IPS-18a (cell line): ENCODE measurements at regions not wholly inside any gene's neighbourhood (a gene's known extent, or its start where the extent isn't known, plus 50 kb on each side); places are given as distances from the start of the nearest gene placed in this dataset.
A peak's percentile ranks its signal among the peaks of the same experiment; 100 is the strongest.

ENCODE experiments used
- H3K27ac ChIP-seq: one replicate; pipeline ENCODE4 v1.5.1; 2013; ENCODE audit warnings: low read length
- H3K27me3 ChIP-seq: one replicate; pipeline ENCODE4 v1.6.1; 2013; ENCODE audit warnings: mild to moderate bottlenecking, low read length; ENCODE audit not compliant: control insufficient read depth, insufficient read depth
- H3K36me3 ChIP-seq: one replicate; pipeline ENCODE4 v1.6.1; 2013; ENCODE audit warnings: low read depth, low read length; ENCODE audit not compliant: control insufficient read depth
- H3K4me1 ChIP-seq: one replicate; pipeline ENCODE4 v1.6.1; 2013; ENCODE audit warnings: low read depth, low read length; ENCODE audit not compliant: control insufficient read depth
- H3K4me3 ChIP-seq: one replicate; pipeline ENCODE4 v1.5.1; 2013; ENCODE audit warnings: low read length
- H3K9ac ChIP-seq: one replicate; pipeline ENCODE4 v1.6.1; 2013; ENCODE audit warnings: mild to moderate bottlenecking, low read length, moderate library complexity
- H3K9me3 ChIP-seq: one replicate; pipeline ENCODE4 v1.6.1; 2013; ENCODE audit warnings: low read depth, low read length; ENCODE audit not compliant: control insufficient read depth

DNA sequence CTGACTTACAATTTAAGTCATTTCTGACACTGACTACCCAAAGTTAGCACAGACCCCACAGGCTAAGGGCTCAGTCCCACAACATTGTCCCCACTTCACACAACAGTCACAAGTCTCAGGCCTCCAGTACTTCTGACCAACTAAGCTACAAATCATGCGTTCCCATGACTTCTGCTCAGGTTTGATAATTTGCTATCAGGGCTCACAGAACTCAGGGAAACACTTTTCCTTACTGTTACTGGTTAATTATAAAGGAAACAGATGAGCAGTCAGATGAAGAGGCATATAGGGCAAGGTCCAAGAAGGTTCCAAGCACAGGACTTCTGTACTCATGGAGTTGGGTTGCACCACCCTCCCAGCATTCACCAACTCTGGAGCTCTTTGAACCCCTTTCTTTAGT lies 151.2 kb upstream of the TNR start:
- Histone ChIP-seq H3K4me3 (no peak overlapping the region), H3K9ac (no peak overlapping the region), H3K4me1 (no peaks in the 10 kb centered on the region), H3K9me3 (no peaks in the 10 kb centered on the region), H3K27me3 (peaks cover 75% of the 10 kb centered on the region), H3K27ac (no peak overlapping the region), H3K36me3 (no peaks in the 10 kb centered on the region)

DNA sequence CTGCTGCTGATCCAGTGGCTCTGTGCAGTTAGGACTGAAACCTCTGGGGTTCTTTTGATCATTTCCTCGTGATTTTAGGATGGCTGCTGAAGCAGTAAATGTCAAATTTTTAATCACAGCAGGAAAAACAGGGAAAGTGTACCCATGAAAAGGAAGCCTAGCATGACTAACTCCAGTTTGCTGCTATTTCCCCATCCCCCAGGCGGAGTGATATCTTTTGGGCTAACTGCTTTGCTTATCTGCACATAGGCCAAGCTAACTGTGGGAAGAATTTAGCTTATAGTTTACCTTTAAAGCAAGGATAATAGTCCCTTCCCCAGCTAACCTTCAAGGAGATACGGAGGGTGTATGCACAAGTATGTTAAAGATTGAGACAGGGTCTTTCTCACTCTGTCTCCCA lies 149.8 kb upstream of the TNR start:
- Histone ChIP-seq H3K9me3 (no peaks in the 10 kb centered on the region), H3K27ac (no peak overlapping the region), H3K36me3 (no peaks in the 10 kb centered on the region), H3K27me3 (peaks cover 75% of the 10 kb centered on the region), H3K4me3 (no peak overlapping the region), H3K9ac (no peak overlapping the region), H3K4me1 (no peaks in the 10 kb centered on the region)

DNA sequence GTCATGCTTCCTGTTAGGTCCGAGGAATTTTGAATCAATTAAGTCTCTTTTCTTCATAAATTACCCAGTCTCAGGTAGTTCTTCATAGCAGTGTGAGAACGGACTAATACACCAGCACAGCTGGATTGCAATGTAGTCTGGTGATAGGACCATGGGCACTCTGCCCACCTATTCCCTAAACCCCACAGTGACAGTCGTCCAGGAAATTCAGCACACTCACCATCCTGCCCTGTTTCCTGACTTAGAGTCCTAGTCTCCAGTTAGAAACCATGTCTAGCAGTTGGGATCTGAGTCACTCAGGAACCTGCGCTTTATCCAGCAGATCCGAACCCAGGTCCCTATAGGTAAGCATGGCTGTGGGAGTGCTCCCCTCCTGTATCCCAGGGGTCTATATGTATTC lies 149.3 kb upstream of the TNR start:
- Histone ChIP-seq H3K27me3 (peaks cover 75% of the 10 kb centered on the region), H3K4me3 (no peak overlapping the region), H3K36me3 (no peaks in the 10 kb centered on the region), H3K4me1 (no peaks in the 10 kb centered on the region), H3K9ac (no peak overlapping the region), H3K27ac (no peak overlapping the region), H3K9me3 (no peaks in the 10 kb centered on the region)

- no peaks in the 10 kb centered on the region for H3K9me3 ChIP-seq
- H3K27me3 ChIP-seq: peaks cover 75% of the 10 kb centered on the region
- no peak overlapping the region for H3K9ac ChIP-seq
- H3K36me3 ChIP-seq: no peaks in the 10 kb centered on the region
- no peaks in the 10 kb centered on the region for H3K4me1 ChIP-seq
- no peak overlapping the region for H3K27ac ChIP-seq
- H3K4me3 ChIP-seq: no peak overlapping the region
Measured at GRCh38 chr1:175891783-175892309, 148.5 kb upstream of the TNR start.

DNA sequence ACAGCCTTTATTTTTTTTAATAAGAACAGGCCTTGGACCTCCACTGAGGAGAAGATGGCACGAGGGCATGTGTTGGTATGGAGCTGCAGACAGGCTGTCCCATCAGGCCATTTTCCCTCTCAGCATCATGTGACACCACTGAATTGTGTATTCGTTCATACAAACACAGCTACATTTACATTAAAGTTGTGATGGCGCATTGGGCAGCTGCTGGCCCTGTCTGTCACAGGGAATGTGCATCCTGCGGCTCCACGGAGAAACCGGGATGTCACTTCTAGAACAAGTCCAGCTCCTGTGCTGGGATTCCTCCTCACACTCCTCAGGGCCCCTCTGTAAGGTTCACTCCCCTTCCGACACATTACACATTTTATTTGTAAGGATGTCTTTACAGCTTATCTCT lies 147.6 kb upstream of the TNR start:
- Histone ChIP-seq H3K9ac (no peak overlapping the region), H3K4me1 (no peaks in the 10 kb centered on the region), H3K9me3 (no peaks in the 10 kb centered on the region), H3K4me3 (no peak overlapping the region), H3K36me3 (no peaks in the 10 kb centered on the region), H3K27ac (no peak overlapping the region), H3K27me3 (peaks cover 80% of the 10 kb centered on the region)

- Histone ChIP-seq H3K27me3 (peaks cover 81% of the 10 kb centered on the region), H3K27ac (no peak overlapping the region), H3K4me3 (no peak overlapping the region), H3K9ac (no peak overlapping the region), H3K36me3 (no peaks in the 10 kb centered on the region), H3K9me3 (no peaks in the 10 kb centered on the region), H3K4me1 (no peaks in the 10 kb centered on the region)
Measured at GRCh38 chr1:175889848-175890247, 146.5 kb upstream of the TNR start.

- Histone ChIP-seq H3K4me1 (no peaks in the 10 kb centered on the region), H3K27me3 (peaks cover 73% of the 10 kb centered on the region), H3K4me3 (no peak overlapping the region), H3K9ac (no peak overlapping the region), H3K9me3 (no peaks in the 10 kb centered on the region), H3K36me3 (no peaks in the 10 kb centered on the region), H3K27ac (no peak overlapping the region)
Measured at GRCh38 chr1:175888996-175889395, 145.6 kb upstream of the TNR start.

DNA sequence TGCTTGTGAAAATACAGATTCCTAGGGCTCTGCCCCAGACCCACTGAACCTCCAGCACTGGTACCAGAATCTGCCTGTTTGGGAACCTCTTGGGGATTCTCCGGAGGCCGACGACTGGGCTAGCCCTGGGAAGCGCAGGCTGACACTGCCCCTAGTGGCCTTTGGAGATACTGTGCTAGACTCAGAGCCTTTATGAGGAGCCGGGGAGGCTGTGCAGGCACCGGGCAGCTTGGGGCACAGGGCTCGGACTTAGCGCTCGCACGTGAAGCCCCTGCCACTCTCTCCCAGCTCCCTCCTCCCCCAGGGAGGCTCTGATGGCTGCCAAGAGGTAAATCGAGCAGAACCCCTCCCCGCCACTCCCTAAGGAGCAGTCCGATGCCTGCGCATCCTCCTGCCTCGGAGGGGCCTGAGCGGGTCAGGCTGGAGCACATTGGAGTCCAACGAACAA lies 144.6 kb upstream of the TNR start:
- H3K9ac ChIP-seq: no peak overlapping the region
- no peaks in the 10 kb centered on the region for H3K4me1 ChIP-seq
- peaks cover 63% of the 10 kb centered on the region for H3K27me3 ChIP-seq
- H3K4me3 ChIP-seq: peak overlapping the region; percentile 42
- no peak overlapping the region for H3K27ac ChIP-seq
- H3K36me3 ChIP-seq: no peaks in the 10 kb centered on the region
- H3K9me3 ChIP-seq: no peaks in the 10 kb centered on the region

DNA sequence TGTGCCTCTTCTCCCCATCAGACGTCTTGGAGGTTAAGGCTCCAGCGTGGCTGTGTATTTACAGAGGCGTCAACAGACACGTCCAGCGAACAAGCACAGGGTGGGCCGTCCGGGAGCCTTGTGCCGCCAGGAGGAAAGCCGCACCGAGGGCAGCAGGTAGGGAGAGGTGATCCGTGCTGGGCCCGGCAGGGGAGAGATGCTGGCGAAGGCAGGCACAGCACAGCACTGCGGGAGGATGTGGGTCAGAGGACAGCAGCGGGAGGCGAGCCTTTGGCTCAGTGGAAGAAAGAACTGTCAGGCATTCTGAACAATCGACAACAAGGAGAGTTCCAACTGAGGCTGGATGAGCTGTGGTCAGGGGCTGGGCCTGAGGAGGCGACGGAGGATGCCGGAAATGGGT lies 144.1 kb upstream of the TNR start:
- Histone ChIP-seq H3K9me3 (no peaks in the 10 kb centered on the region), H3K4me3 (peak overlapping the region; percentile 42), H3K4me1 (no peaks in the 10 kb centered on the region), H3K9ac (no peak overlapping the region), H3K27me3 (peaks cover 58% of the 10 kb centered on the region), H3K27ac (no peak overlapping the region), H3K36me3 (no peaks in the 10 kb centered on the region)

DNA sequence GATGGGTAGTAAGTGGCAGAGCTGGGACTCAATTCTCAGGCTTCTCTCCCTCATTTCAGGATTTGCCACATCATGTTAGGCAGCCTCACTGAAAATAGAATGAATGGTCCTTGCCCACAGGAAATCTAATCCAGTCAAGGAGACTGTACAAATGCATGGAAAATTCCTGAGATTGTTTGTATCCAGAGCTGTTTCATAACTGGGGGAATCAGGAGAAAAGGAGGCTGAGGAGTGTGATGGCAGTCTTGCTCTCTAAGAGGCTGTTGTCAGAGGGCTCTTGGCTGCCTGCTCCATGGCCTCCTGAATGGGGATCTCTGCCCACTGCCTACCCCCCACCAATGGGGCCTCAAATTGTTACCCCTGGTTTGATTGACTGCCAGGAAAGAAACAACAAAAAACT lies 141.9 kb upstream of the TNR start:
- H3K27me3 ChIP-seq: peaks cover 42% of the 10 kb centered on the region
- no peaks in the 10 kb centered on the region for H3K9me3 ChIP-seq

DNA sequence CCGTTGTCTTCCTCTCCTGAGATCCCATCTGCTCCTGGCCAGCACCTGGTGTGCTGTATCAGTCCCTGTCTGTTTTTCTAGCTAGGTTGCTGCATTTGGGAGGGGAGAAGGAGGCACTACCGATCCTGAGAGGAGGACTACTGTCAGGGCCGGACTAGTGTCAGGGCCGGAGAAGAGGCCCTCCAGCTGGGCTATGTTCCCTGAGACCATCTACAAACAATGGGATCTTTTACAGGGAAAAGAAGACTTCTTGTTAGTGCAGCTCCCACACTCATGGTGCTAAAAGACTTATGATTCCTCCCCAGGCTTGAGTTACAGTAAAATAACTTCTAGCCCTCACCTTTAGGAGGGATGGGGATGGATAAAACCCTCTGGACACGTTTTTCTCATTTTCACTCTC lies 141.0 kb upstream of the TNR start:
- Histone ChIP-seq H3K4me3 (no peak overlapping the region), H3K9me3 (no peaks in the 10 kb centered on the region), H3K27ac (no peak overlapping the region), H3K4me1 (peaks cover 2% of the 10 kb centered on the region), H3K27me3 (peaks cover 35% of the 10 kb centered on the region), H3K36me3 (no peaks in the 10 kb centered on the region), H3K9ac (no peak overlapping the region)

More for the DNA sequence above, 141.9 kb upstream of the TNR start:
- no peaks in the 10 kb centered on the region for H3K36me3 ChIP-seq
- H3K27ac ChIP-seq: no peak overlapping the region
- H3K4me1 ChIP-seq: peaks cover 2% of the 10 kb centered on the region
- no peak overlapping the region for H3K4me3 ChIP-seq
- no peak overlapping the region for H3K9ac ChIP-seq

DNA sequence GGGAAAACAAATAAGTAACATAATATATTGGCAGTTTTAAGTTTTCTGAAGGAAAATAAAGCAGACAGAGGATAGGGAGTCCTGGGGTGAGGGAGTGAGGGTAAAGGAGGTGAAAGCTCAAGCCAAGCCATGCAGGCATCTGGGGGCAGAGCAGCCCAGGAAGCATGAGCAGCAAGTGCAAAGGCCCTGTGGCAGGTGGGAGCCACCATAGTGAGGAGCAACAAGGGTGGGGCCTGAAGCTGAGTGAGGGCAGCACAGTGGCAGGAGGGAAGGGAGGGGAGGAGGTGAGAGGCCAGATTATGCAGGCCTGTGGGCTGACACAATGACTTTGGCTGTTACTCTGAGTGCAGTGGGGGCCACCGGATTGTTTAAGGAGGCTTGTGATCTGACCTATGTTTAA lies 138.8 kb upstream of the TNR start:
- no peak overlapping the region for H3K27ac ChIP-seq
- H3K4me3 ChIP-seq: no peak overlapping the region
- H3K4me1 ChIP-seq: peaks cover 2% of the 10 kb centered on the region
- no peaks in the 10 kb centered on the region for H3K9me3 ChIP-seq
- no peak overlapping the region for H3K9ac ChIP-seq
- H3K27me3 ChIP-seq: peaks cover 14% of the 10 kb centered on the region
- no peaks in the 10 kb centered on the region for H3K36me3 ChIP-seq
